ENCODE measurements at regions not wholly inside any gene's neighbourhood (a gene's known extent, or its start where the extent isn't known, plus 50 kb on each side); places are given as distances from the start of the nearest gene placed in this dataset.
"Not testable (repeated sequence)": the region's sequence is repeated elsewhere in the genome, so short reads cannot be mapped to it uniquely, and the experiment has no call there.

- DNase-seq: no peak
Observed at GRCh38 chr11:129702410-129703398, 112.9 kb upstream of the TMEM45B start.

- DNase-seq: no peak
Observed at GRCh38 chr11:129703846-129704245, 111.8 kb upstream of the TMEM45B start.

GRCh38 chr11:129704831-129705230 is 110.8 kb upstream of the TMEM45B start:
- no peak for DNase-seq

GRCh38 chr11:129705341-129705740 is 110.3 kb upstream of the TMEM45B start:
- no peak for DNase-seq

- no peak for DNase-seq
Observed at GRCh38 chr11:129705933-129706332, 109.7 kb upstream of the TMEM45B start.

- no peak for DNase-seq
Observed at GRCh38 chr11:129709801-129710398, 105.7 kb upstream of the TMEM45B start.

GRCh38 chr11:129710423-129710822 is 105.2 kb upstream of the TMEM45B start:
- no peak for DNase-seq

GRCh38 chr11:129711760-129712159 is 103.9 kb upstream of the TMEM45B start:
- DNase-seq: no peak

- not testable (repeated sequence) for DNase-seq
Observed at GRCh38 chr11:129712486-129713240, 103.0 kb upstream of the TMEM45B start.

- DNase-seq: no peak
Observed at GRCh38 chr11:129719037-129719436, 96.6 kb upstream of the TMEM45B start.

GRCh38 chr11:129720156-129720555 is 95.5 kb upstream of the TMEM45B start:
- DNase-seq: no peak

- no peak for DNase-seq
Observed at GRCh38 chr11:129720994-129721393, 94.7 kb upstream of the TMEM45B start.

- no peak for DNase-seq
Observed at GRCh38 chr11:129721685-129722084, 94.0 kb upstream of the TMEM45B start.

- no peak for DNase-seq
Observed at GRCh38 chr11:129722529-129722928, 93.1 kb upstream of the TMEM45B start.

- no peak for DNase-seq
Observed at GRCh38 chr11:129723146-129723760, 92.4 kb upstream of the TMEM45B start.

- DNase-seq: no peak
Observed at GRCh38 chr11:129723761-129724162, 91.9 kb upstream of the TMEM45B start.

GRCh38 chr11:129724866-129725265 is 90.8 kb upstream of the TMEM45B start:
- DNase-seq: no peak

GRCh38 chr11:129726179-129726578 is 89.5 kb upstream of the TMEM45B start:
- no peak for DNase-seq

- no peak for DNase-seq
Observed at GRCh38 chr11:129728581-129728980, 87.1 kb upstream of the TMEM45B start.

GRCh38 chr11:129729216-129729615 is 86.4 kb upstream of the TMEM45B start:
- DNase-seq: no peak

- no peak for DNase-seq
Observed at GRCh38 chr11:129729823-129730222, 85.8 kb upstream of the TMEM45B start.

GRCh38 chr11:129731316-129731715 is 84.3 kb upstream of the TMEM45B start:
- DNase-seq: no peak

GRCh38 chr11:129732941-129733340 is 82.7 kb upstream of the TMEM45B start:
- no peak for DNase-seq

Data from fibroblast of skin of right quadriceps (primary cell).